NCI-H345 treated with DMSO at 0.1 percent for 48 hours (cell line): ENCODE measurements at regions not wholly inside any gene's neighbourhood (a gene's known extent, or its start where the extent isn't known, plus 50 kb on each side); places are given as distances from the start of the nearest gene placed in this dataset.
A peak's percentile ranks its signal among the peaks of the same experiment; 100 is the strongest.
"Not testable (repeated sequence)": the region's sequence is repeated elsewhere in the genome, so short reads cannot be mapped to it uniquely, and the experiment has no call there.

Experiments used
- DNase-seq: peaks from one replicate; lab custom pipeline; 2025; ENCODE audit not compliant: unreplicated experiment; lab: John Stamatoyannopoulos, UW

DNA sequence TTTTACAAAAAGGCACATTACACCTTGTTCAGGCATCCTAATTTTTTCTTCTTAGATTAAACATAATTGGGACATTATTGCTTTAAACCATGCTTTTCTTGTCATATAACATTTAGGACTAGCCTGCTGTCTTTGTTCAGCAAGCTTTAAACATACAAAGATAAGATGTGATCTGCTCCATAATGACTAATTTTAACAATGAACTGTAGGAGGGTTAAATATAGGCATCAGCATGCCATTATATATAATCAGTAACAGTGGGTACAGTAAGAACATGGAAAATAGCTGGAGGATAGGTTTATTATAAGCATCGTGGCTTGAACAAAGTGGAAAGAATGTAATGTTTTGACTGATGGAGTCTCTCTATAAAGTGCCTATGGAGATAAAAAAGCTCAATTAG lies 661.7 kb downstream of the SLITRK6 start:
- DNase-seq, result no peak

DNA sequence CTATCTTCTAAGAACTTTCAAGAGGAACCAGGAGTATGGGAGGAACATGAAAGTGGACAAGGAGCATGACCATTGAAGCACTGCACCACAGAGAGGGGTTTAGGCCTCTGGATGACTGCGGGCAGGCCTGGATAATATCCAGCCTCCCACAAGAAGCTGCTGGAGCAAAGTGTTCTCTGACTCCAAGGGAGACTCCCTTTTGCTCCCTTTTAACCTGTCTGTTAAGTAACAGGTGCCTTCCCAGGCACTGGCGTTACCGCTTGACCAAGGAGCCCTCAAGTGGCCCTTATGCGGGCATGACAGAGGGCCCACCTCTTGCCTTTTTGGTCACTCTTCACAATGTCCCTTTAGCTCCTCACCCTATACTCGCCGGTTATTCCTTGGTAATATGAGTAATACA lies 666.2 kb downstream of the SLITRK6 start:
- no peak for DNase-seq

DNA sequence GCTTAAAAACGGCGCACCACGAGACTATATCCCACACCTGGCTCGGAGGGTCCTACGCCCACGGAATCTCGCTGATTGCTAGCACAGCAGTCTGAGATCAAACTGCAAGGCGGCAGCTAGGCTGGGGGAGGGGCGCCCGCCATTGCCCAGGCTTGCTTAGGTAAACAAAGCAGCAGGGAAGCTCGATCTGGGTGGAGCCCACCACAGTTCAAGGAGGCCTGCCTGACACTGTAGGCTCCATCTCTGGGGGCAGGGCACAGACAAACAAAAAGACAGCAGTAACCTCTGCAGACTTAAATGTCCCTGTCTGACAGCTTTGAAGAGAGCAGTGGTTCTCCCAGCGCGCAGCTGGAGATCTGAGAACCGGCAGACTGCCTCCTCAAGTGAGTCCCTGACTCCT lies 675.7 kb downstream of the SLITRK6 start:
- not testable (repeated sequence) for DNase-seq

DNA sequence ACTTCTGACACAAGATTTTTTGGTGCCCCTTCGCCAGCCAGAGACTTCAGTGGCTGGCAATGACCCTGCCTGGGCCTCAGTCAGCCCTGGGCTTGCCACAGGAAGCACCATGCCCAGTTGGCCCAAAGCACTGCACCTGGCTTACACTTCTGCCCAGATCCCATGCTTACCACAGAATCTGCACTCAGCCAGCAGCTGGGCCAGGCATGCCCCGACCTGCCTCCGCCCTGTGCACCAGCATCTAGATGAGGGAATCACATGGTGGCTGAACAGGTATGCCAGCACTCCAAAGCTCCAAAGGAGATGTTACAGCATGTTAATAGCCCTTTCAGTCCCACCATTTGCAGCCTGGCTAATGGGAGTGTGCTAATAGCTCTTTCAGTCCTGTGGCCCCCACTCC lies 690.9 kb downstream of the SLITRK6 start:
- DNase-seq, result no peak

DNA sequence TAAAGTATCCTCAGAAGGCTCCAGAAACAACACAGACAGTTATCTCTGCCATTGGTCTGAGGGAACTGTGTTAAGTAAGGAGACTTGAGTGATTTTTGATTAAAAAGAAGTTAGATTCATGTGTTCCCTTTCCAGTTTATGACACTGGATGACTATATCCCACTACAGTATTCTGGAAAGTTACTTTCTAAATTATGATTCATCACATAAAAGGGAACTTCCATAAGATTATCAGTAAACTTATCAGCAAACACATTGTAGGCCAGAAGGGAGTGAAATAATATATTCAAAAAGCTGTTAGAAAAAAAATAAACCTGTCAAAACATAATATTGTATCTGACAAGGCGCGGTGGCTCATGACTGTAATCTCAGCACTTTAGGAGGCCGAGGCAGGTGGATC lies 700.0 kb downstream of the SLITRK6 start:
- no peak for DNase-seq

DNA sequence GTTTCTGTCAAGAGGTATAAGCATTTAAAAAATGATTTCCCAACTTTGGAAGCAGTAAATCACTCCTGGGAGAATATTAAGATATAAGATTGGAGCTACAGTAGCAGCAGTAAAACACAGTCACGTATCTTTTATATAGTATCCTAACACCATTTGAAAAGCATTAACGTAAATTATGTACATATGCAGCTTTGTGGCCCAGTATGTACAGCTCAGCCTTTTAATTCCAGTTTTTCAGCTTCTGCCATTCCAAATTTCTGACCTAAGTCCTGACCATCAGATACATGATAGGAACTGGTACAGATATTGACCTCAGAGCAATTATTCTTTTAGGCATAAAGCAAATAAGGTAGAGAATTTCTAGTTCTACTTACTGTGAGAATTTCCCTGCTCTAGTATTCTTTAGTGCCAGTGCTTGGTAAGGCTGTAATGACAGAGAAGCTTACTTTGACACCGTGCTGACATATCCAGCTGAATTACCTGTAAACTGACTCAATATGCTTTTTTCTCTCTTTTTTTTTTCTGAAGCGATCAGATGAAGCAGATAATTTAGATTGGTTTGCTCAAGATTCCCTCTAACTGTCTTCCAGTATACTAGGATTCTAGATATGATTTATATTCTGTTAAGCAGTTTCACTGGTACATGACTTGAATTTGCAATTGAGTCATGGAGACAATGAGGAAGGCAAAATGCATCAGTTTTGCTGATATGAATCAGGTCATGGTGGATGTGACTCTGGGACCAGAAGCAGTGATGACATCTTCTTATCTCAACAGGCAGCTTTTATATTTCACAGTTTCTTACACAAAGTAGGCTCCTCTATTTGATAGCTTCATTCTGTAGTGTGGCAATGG lies 703.6 kb downstream of the SLITRK6 start:
- no peak for DNase-seq

DNA sequence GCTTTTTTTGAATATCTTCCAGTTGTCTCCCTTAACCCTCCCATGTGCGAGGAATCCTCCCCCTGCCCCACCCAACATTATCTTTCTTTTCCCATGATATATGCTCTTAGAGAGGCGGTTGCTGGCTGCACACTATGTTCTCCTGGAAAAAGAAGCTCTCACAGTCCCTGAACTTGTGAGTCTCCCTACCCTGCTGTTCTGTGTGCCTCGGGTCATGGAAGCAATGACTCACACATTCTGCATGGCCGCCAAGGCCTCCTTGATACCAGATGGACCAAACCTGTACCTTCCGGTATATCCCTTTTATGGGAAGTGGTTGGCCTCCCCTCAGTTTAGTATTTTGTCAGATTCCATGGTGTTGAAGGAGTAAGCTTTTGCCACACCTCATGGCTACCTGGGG lies 705.4 kb downstream of the SLITRK6 start:
- no peak for DNase-seq

DNA sequence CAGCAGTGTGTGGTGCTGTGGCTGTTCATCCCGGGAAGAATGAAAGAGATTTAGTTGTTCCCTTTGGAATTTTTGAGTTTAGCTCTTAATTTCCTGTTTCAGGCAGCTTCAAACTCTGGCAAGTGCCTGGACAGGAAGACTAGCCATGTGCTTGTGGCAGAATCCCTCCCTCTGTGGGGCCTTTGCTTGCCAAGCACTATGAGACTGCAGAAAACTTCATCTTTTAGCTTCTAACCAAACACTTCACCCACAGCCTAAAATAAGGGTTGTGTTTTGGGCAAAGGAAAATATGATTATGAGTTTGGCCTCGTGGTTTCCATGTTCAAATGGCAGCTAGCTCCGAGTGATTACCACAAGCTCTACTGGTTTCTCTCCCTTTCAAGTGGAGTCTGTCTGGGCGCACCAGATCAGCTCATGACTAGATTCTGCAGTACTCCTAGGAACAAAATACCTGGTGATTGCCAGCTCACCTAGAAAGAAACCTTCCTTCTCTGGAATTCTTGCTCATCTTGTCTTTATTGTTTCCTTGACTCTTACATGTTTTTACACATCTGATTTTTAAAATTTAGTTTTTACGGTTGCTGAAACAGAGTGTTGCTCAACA lies 707.5 kb downstream of the SLITRK6 start:
- no peak for DNase-seq

DNA sequence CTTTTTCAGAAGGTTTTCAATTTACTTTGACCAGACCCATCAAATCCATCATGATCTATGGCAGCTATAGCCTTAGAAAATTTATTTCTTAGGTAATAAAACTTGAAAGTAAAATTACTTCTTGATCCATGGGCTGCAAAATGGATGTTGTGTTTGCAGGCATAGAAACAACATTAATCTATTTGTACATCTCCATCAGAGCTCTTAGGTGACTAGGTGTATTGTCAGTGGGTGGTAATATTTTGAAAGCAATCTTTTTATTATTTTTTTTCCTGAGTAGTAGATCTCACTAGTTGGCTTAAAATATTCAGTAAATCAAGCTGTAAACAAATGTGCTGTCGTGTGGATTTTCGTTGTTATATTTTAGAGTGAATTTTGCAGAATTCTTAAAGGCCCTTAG lies 710.0 kb downstream of the SLITRK6 start:
- no peak for DNase-seq

DNA sequence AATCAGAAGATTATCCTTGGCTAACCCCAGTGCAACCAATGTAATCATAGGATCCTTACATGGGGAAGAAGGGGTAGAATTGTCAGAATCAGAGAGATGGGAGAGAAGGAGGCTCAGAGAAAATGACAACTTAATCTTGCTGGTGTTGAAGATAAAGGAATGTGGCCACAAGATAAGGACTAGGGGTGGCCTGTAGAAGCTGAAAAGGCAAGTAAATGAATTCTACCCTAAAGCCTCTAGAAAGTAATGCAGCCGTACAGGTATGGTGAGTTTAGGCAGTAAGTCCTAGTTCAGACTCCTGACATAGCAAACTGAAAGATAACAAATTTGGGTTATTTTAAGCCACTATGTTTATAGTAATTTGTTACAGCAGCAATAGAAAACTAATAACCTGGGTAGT lies 718.5 kb downstream of the SLITRK6 start:
- DNase-seq, result no peak

DNA sequence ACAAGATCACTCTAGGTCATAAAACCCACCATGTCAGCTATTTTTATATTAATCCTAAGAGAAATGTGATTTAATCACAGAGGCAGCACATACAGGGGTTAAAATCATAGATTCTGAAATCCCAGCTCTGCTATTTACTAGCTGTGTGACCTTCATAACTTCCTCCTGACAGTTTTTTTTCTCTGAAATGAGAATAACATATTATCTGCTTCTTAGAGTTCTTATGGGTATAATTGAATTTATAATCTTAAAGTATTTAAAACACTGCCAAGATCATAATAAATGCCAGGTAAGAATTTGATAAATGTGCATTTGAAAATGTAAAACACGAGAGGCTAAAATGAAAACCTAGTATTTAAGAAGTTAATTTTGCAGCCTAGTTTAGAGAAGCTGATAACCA lies 722.9 kb downstream of the SLITRK6 start:
- DNase-seq, result no peak

DNA sequence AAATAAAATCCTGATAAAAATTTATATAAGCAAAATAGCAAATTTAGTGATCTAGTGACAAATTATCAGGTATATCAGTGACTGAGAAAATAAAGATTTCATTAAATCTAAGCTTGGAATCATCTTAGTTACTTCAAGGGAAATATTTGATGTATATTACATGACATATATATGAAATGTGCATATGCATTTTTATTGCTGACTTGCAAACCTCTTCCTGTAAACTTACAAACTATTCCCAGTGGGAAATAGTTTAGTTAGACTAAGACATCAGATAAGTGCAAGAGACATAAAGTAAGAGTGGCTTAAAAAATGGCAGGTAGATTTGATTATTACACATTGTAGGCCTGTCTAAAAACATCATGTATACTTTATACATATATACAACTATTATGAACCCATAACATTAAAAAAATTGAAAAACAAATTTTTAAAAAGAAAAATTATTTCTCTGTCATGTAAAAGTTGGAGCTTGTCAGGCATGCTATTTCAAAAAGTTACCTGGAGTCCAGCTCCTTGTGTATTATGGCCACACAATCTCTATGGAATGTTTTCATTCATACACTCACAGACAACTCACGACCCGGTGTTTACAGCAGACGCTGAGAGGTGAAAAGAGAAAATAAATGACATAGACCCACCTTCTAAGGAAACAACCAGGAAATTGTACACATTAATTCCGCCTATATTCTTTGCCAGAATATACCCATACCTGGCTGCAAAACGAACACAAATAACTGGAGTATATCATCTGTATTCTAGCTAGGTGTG lies 724.5 kb downstream of the SLITRK6 start:
- no peak for DNase-seq

DNA sequence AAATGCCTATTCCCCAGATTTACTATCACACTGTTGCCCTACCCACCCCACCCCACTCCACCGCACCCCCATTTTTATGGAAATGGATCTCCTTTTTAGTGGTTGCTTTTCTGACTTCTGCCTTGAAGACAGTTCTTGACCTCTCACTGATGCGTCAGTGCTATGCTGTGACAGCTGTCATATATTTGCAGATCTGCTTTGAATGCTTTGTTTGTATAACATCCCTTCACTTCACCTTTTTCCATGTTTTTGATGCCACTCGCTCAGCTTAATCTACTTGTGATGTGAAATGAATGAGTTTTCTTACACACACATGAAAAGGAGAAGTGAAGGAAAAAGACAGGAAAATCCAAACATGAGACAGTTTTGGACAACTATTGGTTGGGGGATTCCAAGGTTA lies 731.0 kb downstream of the SLITRK6 start:
- DNase-seq, result no peak

DNA sequence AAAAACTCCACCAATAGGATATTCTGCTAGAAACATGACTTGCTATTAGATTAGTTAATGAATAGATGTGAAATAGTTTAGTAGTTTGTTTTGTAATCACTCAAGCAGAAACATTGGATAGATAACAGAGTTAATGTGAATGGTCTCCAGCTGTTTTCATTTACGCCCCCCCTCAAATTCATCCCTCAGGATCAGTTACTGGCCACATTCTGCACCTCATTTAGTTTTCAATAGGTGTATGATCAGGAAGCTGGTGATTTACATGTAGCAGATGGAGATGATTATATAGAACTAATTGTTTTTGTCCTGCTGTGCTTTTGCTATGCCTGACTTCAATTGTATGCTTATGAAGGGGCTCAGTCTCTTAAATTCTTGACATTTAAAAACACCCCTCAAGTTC lies 759.0 kb downstream of the SLITRK6 start:
- DNase-seq, result peak; percentile 85

DNA sequence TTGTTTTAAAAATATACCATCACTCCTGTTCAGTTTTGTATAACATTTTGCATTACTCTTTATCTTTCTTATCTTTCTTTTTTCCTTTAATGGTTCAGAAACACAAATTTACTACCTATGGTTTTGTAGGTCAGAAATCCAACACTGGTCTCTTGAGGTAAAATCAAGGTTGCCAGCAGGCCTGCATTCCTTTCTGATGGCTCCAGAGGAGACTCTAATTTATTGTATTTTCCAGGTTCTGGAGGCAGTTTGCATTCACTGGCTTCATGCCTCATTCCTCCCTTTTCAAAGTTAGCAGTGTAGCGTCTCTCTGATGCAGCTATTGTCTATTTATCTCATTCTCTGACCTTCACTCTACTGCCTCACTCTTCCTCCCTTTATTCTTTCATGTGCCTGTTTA lies 767.4 kb downstream of the SLITRK6 start:
- no peak for DNase-seq

DNA sequence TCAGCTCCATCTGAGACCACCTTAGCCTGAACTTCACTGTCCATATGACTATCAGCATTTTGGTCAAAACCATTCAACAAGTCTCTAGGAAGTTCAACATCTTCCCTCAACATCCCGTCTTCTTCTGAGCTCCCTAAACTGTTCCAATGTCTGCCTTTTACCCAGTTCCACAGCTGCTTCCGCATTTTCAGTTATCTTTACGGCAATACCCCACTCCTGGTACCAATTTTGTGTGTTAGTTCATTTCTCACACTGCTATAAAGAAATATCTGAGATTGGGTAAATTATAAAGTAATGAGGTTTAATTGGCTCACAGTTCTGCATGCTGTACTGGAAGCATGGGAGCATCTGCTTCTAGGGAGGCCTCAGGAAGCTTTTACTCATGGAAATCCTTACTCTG lies 771.2 kb downstream of the SLITRK6 start:
- DNase-seq, result no peak

DNA sequence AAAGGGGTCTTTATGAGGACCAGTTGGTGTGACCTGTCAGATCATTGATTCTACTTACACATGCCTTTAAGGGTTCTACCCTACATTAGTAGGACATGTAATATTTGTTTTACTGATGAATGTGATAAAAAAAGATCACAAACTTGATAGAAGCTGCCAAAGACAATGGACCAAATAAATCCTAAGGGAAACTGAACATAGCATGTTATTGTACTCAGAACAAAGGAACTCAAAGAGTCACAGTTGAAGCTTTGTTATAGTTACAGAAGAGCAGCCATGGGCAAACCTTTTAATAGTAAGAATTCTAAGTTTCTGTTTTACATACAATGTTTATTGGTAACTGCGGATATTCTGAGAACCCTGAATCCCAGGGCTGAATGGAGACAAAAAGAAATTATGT lies 780.1 kb downstream of the SLITRK6 start:
- DNase-seq, result no peak

DNA sequence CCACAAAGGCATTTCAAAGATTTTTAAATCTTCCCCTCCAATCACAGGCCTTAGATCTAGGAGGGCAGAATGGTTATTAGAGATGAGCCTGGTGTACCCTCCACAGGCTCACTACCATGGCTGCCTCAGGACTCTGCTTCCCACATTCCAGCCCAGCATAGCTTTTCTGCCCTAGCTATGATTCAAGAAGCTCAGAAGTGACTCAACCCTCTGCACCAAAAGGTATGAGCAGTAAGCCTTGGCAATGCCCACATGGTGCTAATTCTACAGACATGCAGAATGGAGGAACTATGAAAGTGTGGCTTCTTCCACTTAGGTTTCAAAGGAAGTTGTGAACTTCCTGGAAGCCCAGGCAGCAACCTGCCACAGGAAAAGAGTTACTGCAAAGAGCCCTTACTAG lies 786.2 kb downstream of the SLITRK6 start:
- DNase-seq, result no peak

DNA sequence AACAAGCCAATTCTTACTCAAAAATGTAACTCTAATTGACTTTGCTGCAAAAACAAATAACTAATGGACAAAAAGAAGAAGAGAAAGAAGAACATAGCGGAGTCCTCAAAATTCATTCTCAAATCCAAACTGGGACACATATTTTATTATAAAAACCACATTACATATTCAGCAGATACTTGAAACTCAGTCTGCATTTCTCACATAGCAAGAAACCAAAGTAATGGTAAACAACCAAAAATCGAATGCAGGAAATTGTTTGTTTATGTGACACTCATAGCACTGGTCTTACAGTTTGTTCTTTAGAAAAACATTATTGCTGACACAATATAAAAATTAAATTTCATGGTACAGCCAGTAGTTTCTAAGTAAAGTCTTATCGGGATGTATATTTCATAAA lies 789.8 kb downstream of the SLITRK6 start:
- no peak for DNase-seq

DNA sequence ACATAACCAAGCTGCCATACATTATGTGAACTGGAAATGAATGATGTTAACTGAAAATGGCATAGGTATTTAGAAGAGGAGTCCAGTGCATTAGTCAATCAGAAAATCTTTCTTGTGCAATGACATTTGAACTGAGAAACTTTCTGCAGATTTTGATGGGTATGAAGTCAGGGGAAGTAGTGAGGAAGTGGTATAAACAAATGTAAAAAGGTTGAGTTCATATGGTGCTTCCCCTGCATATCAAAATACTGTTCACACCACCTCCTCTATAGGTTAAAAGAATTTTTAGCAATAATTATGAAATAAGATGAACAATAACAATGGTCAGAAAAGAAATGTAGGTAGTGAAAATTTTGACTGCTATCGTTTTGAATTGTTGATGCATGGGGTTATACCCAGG lies 800.0 kb downstream of the SLITRK6 start:
- no peak for DNase-seq

DNA sequence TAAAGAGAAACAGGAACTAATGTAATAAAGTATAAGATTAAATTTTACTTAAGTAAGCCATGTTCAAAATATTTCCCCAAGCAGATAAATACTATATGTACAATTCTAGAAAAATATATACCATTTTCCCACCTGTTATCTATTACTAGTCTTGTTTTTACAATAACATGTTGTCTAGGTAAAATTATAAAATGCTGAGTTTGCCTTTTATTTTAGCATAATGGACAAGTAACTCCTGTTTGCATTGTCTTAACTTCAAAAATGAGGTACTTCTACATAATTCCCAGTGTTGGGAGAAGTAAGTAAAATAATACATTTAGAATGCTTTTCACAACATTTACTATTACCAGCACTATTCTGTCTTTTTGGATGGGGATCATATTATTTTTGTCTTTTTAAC lies 800.5 kb downstream of the SLITRK6 start:
- DNase-seq, result no peak

DNA sequence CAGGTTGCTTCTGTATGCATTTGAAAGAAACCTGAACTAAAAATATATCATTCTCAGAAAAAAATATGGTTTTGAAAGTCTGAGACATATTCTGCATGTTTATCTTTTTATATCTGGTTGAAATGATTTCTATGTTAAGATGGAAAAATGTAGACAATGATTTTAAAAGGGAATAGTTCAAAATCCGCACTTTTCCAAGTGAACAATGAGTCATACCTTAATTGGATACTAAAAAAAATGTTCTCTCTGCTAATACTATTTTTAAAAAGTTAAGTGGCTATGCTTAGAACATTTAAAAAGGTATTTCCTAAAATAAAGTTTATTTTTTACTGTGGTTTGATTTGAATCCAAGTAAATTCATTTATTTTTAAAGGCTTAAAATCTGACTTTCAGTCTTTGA lies 801.4 kb downstream of the SLITRK6 start:
- DNase-seq, result no peak
